GM18867 (cell line): ENCODE measurements at regions not wholly inside any gene's neighbourhood (a gene's known extent, or its start where the extent isn't known, plus 50 kb on each side); places are given as distances from the start of the nearest gene placed in this dataset.
A peak's percentile ranks its signal among the peaks of the same experiment; 100 is the strongest.
"Not testable (repeated sequence)": the region's sequence is repeated elsewhere in the genome, so short reads cannot be mapped to it uniquely, and the experiment has no call there.

Source experiments
- ATAC-seq: cut with Tn5 transposase; IDR thresholded peaks from one replicate; pipeline ENCODE4 v1.9.1; 2021; ENCODE audit warnings: mild to moderate bottlenecking, moderate library complexity; ENCODE audit not compliant: unreplicated experiment

DNA sequence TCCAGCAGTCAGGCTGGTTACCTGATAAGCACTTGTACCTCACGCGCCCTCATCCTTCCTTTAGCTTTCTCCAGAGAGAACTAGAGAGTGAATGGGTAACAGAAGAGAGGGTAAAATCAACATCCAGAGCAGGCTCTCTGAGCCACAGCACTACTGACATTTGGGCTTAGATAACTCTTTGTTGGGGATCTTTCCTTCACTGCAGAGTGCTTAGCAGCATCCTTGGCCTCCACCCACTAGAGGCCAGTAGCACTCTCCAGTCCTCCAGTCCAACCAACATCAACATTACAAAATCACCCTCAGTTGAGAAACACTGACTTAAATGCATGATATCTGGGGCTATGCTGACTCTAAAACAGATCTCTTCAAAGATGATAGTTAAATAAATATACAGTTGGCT lies 220.7 kb downstream of the TACR3 start:
- ATAC-seq, result no peak

DNA sequence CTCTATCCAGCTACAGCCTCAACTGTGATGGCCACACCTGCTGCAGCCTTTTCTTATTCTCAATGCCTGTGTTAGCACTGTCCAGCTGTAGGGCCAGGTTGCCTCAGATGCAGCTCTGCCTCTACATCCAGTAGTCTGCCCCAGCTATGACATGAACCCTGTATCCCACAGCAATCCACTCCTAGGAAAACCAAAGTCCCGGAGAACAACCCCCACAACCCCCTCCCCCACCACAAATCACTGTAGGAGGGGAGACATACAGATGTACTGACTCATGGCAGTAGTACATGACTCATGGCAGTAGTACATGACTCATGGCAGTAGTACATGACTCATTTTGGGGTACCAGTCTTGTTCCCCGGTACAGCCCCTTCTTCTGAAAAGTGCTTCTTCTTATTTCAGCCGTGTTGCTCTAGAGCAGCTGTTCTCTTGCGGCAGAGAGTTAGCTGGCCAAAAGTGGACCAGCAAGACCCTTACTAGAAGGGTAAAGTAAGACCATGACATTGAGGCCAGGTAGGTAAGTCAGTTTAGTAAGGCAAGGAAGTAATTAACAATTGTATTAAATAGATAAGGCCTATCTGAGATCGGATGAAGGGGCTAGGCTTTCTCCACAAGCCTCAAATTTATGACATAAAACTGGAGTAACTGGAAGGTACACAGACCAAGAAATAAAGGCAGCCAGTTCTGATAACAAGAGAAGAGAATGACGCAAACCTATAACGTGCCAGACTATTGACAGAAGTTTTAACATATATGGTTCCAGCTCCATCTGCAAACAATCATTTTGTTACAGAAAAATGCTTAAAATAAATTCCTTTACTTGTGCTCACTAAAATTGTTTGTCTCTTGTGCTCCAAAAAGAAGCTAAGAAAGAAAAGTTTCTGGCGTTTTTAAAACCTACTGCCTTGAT lies 221.4 kb downstream of the TACR3 start:
- peak; percentile 88 for ATAC-seq

DNA sequence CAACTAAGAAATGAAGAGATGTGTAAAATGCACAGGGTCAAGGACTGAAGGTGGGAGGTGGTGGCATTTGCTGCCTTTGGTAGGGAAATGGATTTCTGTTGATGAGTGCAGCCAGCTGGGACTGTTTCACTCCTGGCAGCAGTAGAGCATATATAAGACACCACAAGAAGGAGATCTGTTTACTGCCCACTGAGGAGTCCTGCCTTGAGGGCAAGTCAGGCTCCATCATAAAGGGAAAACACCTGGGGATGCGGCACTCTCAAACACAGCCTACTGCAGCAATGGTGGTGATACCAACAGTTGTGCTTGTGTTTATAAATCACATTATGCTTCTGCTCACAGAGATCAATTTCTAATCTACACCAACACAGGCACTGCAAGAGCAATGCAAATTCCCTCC lies 222.1 kb downstream of the TACR3 start:
- ATAC-seq, result peak; percentile 41

DNA sequence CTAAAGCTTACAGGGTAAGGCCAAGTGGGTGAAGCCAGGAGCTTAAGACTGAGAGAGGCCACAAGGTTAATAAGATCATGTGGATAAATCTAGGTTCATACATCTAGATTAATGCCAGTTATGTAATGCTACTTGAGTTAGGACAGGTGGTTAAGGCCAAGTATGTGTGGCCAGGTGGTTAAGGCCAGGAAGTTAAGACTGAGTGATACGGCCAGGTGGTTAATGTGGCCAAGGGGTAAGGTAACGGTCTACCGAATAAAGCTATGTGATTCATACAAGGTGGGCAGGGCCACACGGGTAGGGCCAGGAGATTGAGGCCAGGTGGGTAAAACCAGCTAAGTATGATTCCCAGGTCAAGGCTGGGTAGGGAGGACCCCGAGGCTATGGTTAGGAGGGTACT lies 223.0 kb downstream of the TACR3 start:
- peak; percentile 22 for ATAC-seq

DNA sequence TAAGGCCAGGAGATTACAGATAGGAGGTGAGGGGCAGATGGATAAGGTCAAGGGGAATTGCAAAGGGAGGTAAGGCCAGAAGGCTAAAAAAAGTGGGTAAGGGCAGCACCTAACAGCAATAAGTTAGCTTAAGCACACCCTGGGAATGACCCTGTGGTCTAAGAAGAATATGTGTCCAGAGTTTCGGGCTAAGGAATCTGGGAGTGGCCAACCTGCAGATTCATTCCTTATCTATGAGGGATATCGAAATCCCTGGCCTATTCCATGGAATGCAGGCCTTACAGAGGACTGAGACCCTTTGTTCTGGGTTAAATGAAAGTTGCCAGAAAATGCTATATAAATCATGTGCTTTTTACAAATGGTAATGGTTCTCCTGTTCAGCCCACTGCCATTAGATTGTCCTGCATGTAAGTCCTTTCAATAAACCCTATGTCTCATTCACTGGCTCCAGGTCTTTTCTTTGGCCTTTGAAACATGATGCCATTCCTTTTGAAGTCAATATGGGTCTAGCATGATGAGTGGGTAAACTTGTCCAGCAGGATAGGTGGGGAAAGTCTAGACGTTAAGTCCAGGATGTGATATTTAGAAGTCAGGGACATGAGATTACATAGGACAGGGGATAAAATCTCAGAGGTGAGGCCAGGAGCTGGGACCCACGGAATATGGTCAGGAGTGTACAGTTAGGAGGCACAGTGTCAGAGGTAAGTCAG lies 226.2 kb downstream of the TACR3 start:
- no peak for ATAC-seq

DNA sequence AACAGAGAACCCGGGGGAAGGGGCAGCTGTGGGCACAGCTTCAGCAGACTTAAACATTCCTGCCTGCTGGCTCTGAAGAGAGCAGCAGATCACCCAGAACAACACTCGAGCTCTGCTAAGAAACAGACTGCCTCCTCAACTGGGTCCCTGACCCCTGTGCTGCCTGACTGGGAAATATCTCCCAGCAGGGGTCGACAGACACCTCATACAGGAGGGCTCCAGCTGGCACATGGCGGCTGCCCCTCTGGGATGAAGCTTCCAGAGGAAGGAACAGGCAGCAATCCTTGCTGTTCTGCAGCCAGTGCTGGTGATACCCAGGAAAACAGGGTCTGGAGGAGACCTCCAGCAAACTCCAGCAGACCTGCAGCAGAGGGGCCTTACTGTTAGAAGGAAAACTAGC lies 234.5 kb downstream of the TACR3 start:
- ATAC-seq, result not testable (repeated sequence)

DNA sequence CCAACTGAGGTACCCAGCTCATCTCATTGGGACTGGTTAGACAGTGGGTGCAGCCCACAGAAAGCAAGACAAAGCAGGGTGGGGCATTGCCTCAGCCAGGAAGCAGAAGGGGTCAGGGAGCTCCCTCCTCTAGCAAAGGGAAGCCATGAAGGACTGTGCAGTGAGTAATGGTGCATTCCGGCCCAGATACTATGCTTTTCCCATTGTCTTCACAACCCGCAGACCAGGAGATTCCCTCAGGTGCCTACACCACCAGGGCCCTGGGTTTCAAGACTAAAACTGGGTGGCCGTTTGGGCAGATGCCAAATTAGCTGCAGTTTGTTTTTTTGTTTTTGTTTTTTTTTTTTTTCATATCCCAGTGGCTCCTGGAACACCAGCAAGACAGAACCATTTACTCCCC lies 235.3 kb downstream of the TACR3 start:
- no peak for ATAC-seq

DNA sequence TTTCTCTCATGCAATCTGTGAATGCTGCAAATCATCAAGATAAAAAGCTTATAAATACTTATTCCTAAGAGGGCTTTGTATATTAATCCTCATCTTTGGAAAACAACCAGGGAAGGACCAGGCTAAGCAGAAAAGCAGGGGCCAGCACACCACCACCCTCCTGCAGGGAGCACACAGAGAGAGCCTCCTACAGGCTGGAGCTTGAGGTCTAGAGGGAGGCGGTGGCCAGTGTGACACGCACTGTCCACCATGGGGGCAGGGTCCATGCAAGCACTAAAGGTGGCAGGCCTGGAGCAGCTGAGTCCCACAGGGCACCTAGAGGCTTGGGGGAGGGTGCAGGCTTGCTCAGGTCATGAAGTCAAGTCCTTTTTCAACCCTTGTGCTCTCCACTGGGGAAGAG lies 236.9 kb downstream of the TACR3 start:
- ATAC-seq, result no peak

DNA sequence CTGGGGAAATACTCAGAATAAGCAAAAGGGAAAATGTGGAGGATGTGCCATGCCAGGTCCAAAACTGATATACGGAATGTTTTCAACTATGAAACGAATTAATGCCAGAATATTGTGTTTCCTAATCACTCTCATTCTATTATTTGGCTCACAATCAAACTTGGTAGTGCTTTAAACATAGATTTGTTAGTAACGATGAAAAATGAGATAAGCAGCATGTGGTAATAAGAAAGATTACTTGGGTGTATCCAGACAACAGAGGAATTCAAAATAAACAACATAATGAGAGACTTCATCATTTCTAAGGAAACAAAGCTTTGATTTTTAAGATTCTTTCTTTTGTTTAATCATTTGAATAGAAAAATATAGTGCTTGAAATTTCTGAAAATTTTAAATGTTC lies 237.3 kb downstream of the TACR3 start:
- no peak for ATAC-seq

DNA sequence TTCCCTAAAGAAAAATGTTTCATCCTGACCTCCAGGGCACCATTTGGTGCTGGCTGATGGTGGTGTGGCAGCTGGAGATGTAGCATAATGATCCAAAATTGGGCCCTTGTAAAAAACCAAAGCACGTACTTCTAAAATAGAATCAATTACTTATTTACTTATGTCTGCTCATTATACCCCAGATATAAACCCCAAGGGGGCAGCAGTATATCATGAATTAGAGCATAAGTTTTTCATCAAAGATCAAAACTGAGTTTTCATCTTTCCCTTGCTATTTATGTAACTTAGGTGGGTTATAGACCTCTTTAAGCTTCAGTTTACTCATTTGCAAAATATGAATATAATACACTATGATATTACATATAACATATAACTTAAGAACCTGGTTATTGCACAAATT lies 241.1 kb downstream of the TACR3 start:
- no peak for ATAC-seq

DNA sequence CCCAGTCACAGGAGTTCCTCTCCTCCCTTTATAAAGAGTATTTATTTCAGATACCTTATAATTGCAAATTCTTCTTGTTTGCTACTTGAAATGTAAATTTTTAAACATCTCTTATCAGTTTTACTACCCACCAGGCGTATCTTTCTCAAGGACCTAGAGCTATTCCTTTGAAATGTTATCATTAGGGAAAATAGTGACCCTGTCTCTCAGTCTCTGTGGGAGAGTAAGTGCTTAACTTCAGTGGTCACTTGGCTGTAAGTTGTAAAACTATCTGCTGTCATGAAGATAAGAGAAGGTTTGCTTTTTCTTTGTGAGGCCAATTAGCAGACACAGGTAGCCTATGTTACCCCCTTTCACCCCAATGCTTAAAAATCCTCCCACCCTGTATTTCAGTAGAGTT lies 241.6 kb downstream of the TACR3 start:
- no peak for ATAC-seq

DNA sequence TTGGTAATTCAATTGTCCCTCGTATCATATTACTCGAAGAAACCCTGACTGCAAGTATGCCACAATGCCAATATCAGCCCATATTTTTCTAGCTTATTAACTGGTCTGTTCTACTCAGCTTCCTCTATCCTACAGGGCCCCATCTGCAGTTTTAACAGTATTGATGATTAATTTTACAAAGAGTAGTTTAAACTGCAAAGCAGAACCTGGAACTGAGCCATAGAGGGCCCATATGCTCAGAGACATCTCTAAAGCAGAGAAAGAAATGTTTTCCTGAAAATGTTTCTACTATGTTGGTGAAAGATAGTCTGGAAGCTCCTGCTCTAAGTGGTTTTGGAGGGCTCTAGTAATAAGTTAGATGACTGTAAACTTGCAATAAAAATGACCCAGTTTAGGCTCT lies 259.4 kb upstream of the CENPE start:
- ATAC-seq, result no peak

DNA sequence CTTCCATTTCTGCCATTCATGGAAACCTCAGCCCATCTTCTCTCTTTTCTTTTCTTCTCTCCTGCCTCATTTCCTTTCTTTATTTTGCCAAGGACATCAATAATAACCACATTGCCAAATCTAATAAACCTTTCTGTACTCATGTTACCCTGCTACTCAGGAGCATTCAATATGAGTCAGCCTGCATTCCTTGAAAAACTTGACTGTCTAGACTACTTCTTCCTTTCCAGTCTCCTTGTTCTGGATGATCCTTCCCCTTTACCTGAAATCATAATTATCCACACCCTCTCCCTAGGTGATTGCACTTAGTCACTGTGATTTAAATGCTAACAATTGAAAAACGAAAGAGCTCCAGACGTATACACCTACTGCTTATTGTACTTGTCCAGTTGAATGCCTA lies 253.2 kb upstream of the CENPE start:
- ATAC-seq, result no peak

DNA sequence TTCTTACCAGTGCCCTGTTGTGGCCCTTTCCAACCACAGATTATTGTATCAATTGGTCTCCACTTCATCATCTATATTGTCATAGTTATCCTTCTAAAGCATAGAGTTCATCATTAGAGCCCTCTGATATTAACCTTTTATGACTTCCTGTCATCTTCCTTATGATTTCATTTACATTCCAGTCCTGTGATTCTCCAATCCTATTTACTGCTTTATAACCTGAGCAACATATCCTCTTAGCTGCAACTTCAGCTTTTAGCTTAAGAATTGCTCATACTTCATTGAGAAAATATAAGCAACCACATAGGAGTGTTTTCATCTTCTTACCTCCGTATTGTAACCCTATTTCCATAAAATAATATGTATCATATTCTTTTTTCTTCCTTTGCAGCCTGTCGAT lies 252.6 kb upstream of the CENPE start:
- no peak for ATAC-seq

DNA sequence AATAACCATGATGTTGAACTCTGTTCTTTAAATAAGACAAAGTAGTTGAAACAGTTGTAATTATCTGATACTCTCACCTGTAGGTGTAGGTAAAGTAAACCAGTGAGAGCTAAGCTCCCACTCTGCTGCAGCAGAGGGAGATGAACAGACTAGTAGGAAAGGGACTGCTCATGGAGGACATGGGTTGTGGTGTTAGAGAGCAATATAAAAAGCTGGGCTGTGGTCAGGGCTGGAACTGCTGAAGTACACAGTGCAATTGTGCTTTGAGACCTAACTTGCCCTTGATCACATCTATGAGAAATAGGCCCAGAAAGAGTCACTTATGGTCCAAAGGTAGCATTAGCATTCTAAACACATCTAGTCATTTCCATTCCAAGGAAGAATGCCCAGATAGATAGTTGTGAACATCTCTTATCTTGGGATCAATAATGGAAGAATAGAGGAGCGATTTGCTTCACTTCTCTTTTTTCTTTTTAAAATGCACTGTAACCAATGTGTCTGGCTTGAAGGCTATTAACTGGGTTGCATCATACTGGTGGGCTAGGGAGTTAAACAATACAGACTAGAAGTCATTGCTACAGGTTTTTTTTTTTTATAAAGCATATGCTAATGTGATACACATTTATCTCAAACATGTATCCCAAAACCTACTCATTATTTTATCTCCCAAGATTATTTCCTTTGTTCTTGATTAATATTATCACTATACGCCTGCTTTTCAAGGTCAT lies 251.3 kb upstream of the CENPE start:
- ATAC-seq, result no peak

DNA sequence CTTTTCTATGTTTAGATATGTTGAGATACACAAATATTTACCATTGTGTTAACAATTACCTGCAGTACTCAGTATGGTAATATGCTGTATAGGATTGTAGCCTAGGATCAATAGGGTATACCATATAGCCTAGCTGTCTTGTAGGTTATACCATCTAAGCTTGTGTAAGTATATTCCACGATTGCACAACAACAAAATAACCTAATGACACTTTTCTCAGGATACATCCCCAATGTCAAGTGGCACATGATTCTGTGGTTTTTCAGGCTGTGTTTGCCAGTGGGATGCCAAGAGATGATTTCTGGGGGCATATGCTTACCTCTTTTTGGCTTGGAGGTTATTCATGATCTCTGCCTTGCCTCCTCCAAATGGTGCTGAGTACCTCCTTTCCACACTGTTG lies 247.2 kb upstream of the CENPE start:
- no peak for ATAC-seq

DNA sequence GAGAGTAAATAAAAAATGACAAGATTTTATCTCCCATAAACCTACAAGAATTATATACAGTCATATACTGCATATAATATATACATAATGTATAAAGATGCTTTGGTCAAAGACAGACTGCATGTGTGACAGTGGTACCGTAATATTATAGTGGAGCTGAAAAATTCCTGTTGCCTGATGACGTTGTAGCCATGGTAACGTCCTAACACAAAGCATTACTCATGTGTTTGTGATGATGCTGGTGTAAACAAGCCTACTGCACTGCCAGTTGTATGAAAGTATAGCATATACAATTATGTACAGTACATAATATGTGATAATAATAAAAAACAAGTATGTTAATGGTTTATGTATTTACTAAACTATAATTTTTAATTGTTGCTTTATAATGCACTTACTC lies 245.2 kb upstream of the CENPE start:
- ATAC-seq, result no peak

DNA sequence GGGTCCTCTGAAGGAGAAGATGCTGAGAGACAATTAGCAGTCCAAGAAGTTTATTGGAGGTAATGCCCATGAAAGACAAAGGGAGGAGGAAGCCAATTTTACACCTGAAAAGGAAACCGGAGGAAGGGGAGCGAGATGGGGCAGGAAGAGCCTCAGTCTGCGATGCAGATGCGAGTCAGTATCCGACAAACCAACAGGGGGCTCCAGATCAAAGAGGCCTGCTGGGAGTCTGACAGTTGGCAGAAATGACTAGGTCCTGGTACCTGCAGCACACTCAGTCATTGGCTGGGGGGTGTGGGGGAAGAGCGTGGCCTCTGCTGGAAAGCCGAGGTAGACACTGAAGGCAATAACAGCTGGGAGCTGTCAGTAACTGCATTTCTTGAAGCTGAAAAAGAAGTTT lies 231.1 kb upstream of the CENPE start:
- ATAC-seq, result peak; percentile 95

DNA sequence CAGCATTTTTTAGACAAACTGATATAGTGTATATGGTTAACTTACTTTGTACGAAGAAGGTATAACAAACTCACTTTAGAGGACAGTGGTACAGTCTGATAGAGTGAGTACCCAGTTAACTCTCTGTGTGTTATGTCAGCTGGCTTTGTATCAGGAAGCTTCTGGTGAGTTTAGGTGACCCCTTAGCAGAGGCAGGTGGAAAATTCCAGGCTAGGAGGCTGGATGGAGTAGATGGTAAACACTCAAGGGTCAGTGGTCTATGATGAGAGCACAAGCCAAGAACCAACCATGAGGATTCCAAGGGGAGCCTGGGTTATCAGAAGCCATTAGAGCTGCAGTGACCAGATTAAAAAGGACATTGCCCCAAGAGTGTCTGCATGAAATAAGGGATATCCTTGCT lies 227.3 kb upstream of the CENPE start:
- ATAC-seq, result no peak

DNA sequence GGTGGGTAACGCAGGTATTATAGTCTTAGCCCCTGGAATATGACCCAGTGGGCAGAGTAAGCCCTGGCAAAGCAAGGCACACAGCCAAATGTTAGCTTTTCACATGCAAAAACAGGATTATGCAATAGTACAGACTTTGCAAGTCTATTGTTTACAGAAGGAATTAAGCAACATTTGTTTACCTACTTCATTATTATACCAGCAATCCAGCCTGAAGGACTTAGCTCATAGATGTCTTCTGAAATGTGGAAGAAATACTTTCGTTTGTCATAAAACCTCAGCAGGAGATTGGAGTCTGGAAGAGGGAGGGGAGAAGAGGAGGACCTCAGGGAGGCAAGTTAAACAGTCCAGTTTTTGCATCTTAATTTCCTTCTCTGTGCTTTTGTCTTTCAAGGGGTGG lies 226.7 kb upstream of the CENPE start:
- no peak for ATAC-seq

DNA sequence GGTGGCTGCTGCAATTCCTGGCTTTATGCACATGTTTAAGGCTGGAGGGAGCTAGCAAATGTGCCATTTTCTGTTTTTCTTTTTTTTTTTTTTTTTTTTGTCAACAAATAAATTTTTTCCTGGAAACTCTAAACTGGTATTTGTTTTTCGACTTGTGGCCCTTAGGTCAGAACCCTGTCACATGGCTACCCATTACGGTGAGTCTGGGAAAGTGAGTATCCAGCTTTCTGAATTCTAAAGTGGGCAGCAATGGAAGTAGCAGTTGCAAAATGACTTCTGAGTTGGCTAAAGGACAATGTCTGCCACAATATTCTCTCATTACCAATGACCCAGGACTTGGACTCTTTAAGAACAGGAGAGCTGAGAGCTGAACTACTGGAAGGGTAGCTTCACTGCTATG lies 225.1 kb upstream of the CENPE start:
- no peak for ATAC-seq
